ENCODE measurements at regions not wholly inside any gene's neighbourhood (a gene's known extent, or its start where the extent isn't known, plus 50 kb on each side); places are given as distances from the start of the nearest gene placed in this dataset.
A peak's percentile ranks its signal among the peaks of the same experiment; 100 is the strongest.

- no peak for TF ChIP-seq POLR2AphosphoS5 (IDR thresholded peaks at IDR 0.05)
- peak in 3 of 4 experiments; percentile 9 to 42 (median 18) for TF ChIP-seq CTCF (IDR thresholded peaks at IDR 0.05)
- no peak for TF ChIP-seq POLR2A (IDR thresholded peaks at IDR 0.05)
- TF ChIP-seq EP300 (IDR thresholded peaks at IDR 0.05) = no peak
- 73 to 77% methylated on average over 3 to 8 of the region's 8 CpGs for WGBS, 2 donors (ENCODE audit: low coverage in 1 of 2)
Observed at GRCh38 chr2:106572541-106573450, 85.6 kb downstream of the CD8B2 start.

GRCh38 chr2:106573773-106574172 lies 86.6 kb downstream of the CD8B2 start:
- no peak for TF ChIP-seq EP300 (IDR thresholded peaks at IDR 0.05)
- no peak for TF ChIP-seq POLR2AphosphoS5 (IDR thresholded peaks at IDR 0.05)
- TF ChIP-seq POLR2A (IDR thresholded peaks at IDR 0.05) = no peak
- no peak for TF ChIP-seq CTCF (IDR thresholded peaks at IDR 0.05)
- Histone ChIP-seq H3K36me3 (no peaks in the 10 kb centered on the region), H3K9me3 (no peaks in the 10 kb centered on the region), H3K27me3 (no peaks in the 10 kb centered on the region), H3K4me3 (no peak overlapping the region), H3K27ac (no peak overlapping the region), H3K4me1 (peaks cover 0 to 10% (median 7%) of the 10 kb centered on the region in 3 donors)
- ATAC-seq = no peak

More at GRCh38 chr2:106572541-106573450, 85.6 kb downstream of the CD8B2 start:
- peaks cover 0 to 10% (median 7%) of the 10 kb centered on the region in 3 donors for H3K4me1 ChIP-seq
- H3K27me3 ChIP-seq = no peaks in the 10 kb centered on the region
- no peaks in the 10 kb centered on the region for H3K36me3 ChIP-seq
- H3K27ac ChIP-seq = no peak overlapping the region
- no peak overlapping the region for H3K4me3 ChIP-seq
- no peak for ATAC-seq
- H3K9me3 ChIP-seq = no peaks in the 10 kb centered on the region

- 19 to 23% methylated on average over 4 to 6 of the region's 6 CpGs for WGBS, 2 donors (ENCODE audit: low coverage in 1 of 2)
Observed at GRCh38 chr2:106575955-106576354, 88.8 kb downstream of the CD8B2 start.

GRCh38 chr2:106577255-106577651 lies 90.1 kb downstream of the CD8B2 start:
- Histone ChIP-seq H3K27ac (no peak overlapping the region), H3K9me3 (no peaks in the 10 kb centered on the region), H3K4me1 (peaks cover 0 to 17% (median 7%) of the 10 kb centered on the region in 3 donors), H3K36me3 (no peaks in the 10 kb centered on the region), H3K27me3 (peaks cover 5% of the 10 kb centered on the region), H3K4me3 (no peak overlapping the region)
- ATAC-seq = no peak
- TF ChIP-seq CTCF (IDR thresholded peaks at IDR 0.05) (no peak), POLR2A (IDR thresholded peaks at IDR 0.05) (no peak), EP300 (IDR thresholded peaks at IDR 0.05) (no peak), POLR2AphosphoS5 (IDR thresholded peaks at IDR 0.05) (no peak)
- WGBS, 2 donors (ENCODE audit: low coverage in 1 of 2) = 79 to 94% methylated on average over 3 to 5 of the region's 5 CpGs

More at GRCh38 chr2:106575955-106576354, 88.8 kb downstream of the CD8B2 start:
- ATAC-seq = peak; percentile 25
- Histone ChIP-seq H3K36me3 (no peaks in the 10 kb centered on the region), H3K9me3 (no peaks in the 10 kb centered on the region), H3K4me3 (no peak overlapping the region), H3K4me1 (peaks cover 0 to 10% (median 7%) of the 10 kb centered on the region in 3 donors), H3K27me3 (no peaks in the 10 kb centered on the region), H3K27ac (peak overlapping the region in 1 of 4 donors; percentile 2)
- TF ChIP-seq POLR2AphosphoS5 (IDR thresholded peaks at IDR 0.05) (peak; percentile 12), CTCF (IDR thresholded peaks at IDR 0.05) (no peak)

- ATAC-seq = no peak
- Histone ChIP-seq H3K4me1 (peaks cover 0 to 23% (median 7%) of the 10 kb centered on the region in 3 donors), H3K9me3 (no peaks in the 10 kb centered on the region), H3K4me3 (no peak overlapping the region), H3K27ac (no peak overlapping the region), H3K27me3 (peaks cover 16% of the 10 kb centered on the region), H3K36me3 (no peaks in the 10 kb centered on the region)
- TF ChIP-seq EP300 (IDR thresholded peaks at IDR 0.05) (no peak), CTCF (IDR thresholded peaks at IDR 0.05) (no peak), POLR2A (IDR thresholded peaks at IDR 0.05) (no peak), POLR2AphosphoS5 (IDR thresholded peaks at IDR 0.05) (no peak)
- WGBS, 2 donors (ENCODE audit: low coverage in 1 of 2) = 35 to 44% methylated on average over 3 to 7 of the region's 9 CpGs
Observed at GRCh38 chr2:106579750-106580197, 92.6 kb downstream of the CD8B2 start.

All from gastroesophageal sphincter (tissue), 4 donors.